Stimulated activated naive CD8-positive, alpha-beta T cell treated with anti-CD3 and anti-CD28 coated beads, Interleukin-15, amount 100 ng/mL, for 72 hours (primary cell): ENCODE measurements at regions not wholly inside any gene's neighbourhood (a gene's known extent, or its start where the extent isn't known, plus 50 kb on each side); places are given as distances from the start of the nearest gene placed in this dataset.

Experiments
- ATAC-seq: fragments of 150-1000 bp; cut with Tn5 transposase; 2 replicates; pipeline ENCODE4 v1.10.0; 2021; ENCODE audit warnings: mild to moderate bottlenecking, moderate library complexity
- DNase-seq, 2 donors: peaks; one replicate each; pipeline ENCODE4 v3.0.0; 2021 to 2022
- H3K27ac Mint-ChIP-seq, 2 donors: one replicate each; pipeline ENCODE4 v1.8.0; 2022; ENCODE audit warnings: mild to moderate bottlenecking in 2 of 2, mixed read lengths in 2 of 2, moderate library complexity in 2 of 2
- H3K27me3 Mint-ChIP-seq: one replicate; pipeline ENCODE4 v1.8.0; 2022; ENCODE audit warnings: mixed read lengths
- H3K4me1 Mint-ChIP-seq: one replicate; pipeline ENCODE4 v1.8.0; 2022; ENCODE audit warnings: mild to moderate bottlenecking, mixed read lengths
- H3K4me3 Mint-ChIP-seq, 2 donors: one replicate each; pipeline ENCODE4 v1.8.0; 2022; ENCODE audit warnings: mild to moderate bottlenecking in 2 of 2, mixed read lengths in 2 of 2, moderate library complexity in 1 of 2
- H3K9me3 Mint-ChIP-seq, 2 donors: one replicate each; pipeline ENCODE4 v1.8.0; 2022; ENCODE audit warnings: mixed read lengths in 2 of 2

- no peak for DNase-seq
- H3K9me3 Mint-ChIP-seq: peaks cover 0 to 6% of the 10 kb centered on the region in 2 donors
- H3K27ac Mint-ChIP-seq: no peak overlapping the region
- H3K27me3 Mint-ChIP-seq: peaks cover 9% of the 10 kb centered on the region
- no peak overlapping the region for H3K4me3 Mint-ChIP-seq
- H3K4me1 Mint-ChIP-seq: peaks cover 11% of the 10 kb centered on the region
- ATAC-seq: no peak
Observed at GRCh38 chr10:78304091-78305045, 270.7 kb downstream of the RPS24 start.

DNA sequence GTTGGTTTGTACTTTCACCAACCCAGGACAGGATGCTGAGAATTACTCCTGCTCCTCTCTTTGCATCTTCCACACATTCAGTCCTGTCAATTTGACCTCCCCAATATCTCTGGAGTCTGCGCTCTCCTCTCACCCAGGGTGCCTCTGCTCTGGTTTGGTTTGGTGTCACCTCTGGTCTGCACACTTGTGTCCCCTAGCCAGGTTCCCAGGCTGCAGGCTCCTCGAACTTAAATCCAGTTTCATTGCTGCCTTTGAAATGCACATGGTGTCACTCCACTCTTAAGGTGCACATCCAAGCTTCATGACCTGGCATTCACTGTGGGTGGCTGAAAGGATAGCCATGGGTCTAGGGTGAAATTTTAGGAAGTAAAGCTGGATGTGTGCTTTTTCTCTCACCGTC lies 271.6 kb downstream of the RPS24 start:
- Mint-ChIP-seq H3K4me1 (peaks cover 11% of the 10 kb centered on the region), H3K27ac (no peak overlapping the region), H3K27me3 (peaks cover 9% of the 10 kb centered on the region), H3K4me3 (no peak overlapping the region), H3K9me3 (peaks cover 0 to 6% of the 10 kb centered on the region in 2 donors)
- DNase-seq: no peak
- no peak for ATAC-seq

DNA sequence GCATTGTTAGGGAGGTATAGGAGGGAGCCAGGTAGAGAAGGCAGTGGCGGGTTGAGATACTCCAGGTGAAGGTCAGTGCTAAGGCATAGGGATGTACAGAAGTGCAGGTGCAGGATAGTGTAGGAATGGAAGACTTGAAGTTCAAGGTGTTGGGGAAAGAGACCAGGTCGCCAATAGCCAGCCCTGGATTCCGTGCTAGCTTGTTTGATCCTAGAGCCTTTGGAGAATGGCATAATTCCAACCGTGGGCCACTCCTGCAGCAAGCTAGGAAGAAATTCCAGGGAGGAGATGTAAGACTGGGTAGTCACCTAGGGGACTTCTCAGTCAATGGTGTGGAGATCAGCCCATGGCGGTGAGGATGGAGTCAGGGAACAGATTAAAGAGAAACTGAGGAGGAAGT lies 272.7 kb downstream of the RPS24 start:
- Mint-ChIP-seq H3K4me1 (peaks cover 11% of the 10 kb centered on the region), H3K27me3 (peaks cover 9% of the 10 kb centered on the region), H3K4me3 (no peak overlapping the region), H3K9me3 (no peaks in the 10 kb centered on the region), H3K27ac (no peak overlapping the region)
- no peak for ATAC-seq
- no peak for DNase-seq

GRCh38 chr10:78307576-78307975 lies 273.9 kb downstream of the RPS24 start:
- Mint-ChIP-seq H3K27me3 (peaks cover 9% of the 10 kb centered on the region), H3K27ac (no peak overlapping the region), H3K4me3 (no peak overlapping the region), H3K9me3 (no peaks in the 10 kb centered on the region), H3K4me1 (peaks cover 4% of the 10 kb centered on the region)
- no peak for DNase-seq
- ATAC-seq: no peak

GRCh38 chr10:78309536-78310237 lies 276.0 kb downstream of the RPS24 start:
- Mint-ChIP-seq H3K4me3 (no peak overlapping the region), H3K27me3 (peaks cover 9% of the 10 kb centered on the region), H3K27ac (no peak overlapping the region), H3K9me3 (peaks cover 0 to 2% of the 10 kb centered on the region in 2 donors), H3K4me1 (no peaks in the 10 kb centered on the region)
- DNase-seq (no peak), ATAC-seq (no peak)

DNA sequence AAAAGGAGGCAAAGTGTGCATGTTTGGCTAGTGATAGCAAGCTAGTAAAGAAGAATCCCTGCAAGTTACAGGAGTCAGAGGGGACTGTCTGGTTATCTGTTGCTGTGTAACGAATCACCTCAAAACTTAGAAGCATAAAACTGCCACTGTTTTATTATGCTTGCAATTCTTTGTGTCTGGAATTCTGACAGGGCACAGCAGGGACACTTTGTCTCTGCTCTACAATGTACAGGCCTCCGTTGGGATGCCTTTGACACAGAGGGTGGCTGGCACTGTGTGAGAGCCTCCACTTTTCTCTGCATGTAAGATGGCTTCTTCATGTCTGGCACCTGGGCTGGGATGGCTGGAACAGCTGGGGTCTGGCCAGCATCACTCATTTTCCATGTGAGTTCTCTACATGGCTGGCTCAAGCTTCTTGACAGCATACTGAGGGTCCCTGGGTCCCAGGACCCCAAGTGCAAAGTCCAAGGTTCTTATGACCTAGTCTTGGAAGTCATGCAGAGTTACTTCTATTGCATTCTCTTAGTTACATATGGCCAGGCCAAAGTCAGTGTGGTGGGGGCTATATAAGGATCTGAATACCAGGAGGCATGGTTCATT lies 276.9 kb downstream of the RPS24 start:
- Mint-ChIP-seq H3K4me1 (no peaks in the 10 kb centered on the region), H3K9me3 (peaks cover 0 to 8% of the 10 kb centered on the region in 2 donors), H3K27me3 (peaks cover 4% of the 10 kb centered on the region), H3K27ac (no peak overlapping the region), H3K4me3 (no peak overlapping the region)
- ATAC-seq: no peak
- DNase-seq: no peak

DNA sequence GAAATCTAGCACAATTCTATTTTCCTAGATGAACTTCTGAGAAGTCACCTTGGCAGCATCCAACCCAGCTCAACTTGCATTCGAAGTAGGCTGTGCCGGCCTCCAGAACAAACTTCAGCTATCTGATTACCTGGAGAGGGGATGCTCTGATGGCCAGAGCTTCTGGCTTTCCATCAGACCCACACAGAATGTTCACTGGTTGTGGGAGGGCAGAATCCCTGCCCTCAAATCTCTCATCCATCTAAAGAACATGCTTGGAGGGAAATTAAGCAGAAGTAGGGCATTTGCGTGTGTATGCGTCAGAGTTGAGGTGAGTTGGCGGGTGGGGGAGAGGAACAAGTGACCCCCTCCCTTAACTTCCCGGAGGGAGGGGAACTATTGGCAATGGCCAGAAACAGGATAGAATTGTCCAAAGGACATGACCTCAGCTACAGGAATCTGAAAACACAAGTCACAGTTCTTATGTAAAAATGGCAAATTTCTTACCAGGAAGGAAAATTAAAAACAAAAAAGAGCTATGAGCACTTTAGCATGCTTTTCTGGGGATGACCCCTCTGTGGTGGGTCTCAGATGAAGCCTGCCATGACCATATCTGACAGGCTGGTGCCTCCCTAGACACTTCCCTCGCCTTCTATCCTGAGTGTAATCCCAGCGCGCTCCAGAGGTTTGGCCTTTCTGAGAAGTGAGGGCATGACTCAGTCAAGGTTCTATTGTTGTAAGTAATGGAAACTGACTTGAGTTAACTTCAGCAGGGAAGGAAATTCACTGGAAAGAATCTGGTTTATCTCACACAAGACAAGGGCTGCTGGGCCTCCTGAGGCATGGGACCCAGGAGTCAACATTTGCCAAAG lies 278.8 kb downstream of the RPS24 start:
- ATAC-seq (no peak), DNase-seq (no peak)
- Mint-ChIP-seq H3K4me3 (no peak overlapping the region), H3K9me3 (peaks cover 0 to 8% of the 10 kb centered on the region in 2 donors), H3K27me3 (no peaks in the 10 kb centered on the region), H3K27ac (no peak overlapping the region), H3K4me1 (no peaks in the 10 kb centered on the region)

DNA sequence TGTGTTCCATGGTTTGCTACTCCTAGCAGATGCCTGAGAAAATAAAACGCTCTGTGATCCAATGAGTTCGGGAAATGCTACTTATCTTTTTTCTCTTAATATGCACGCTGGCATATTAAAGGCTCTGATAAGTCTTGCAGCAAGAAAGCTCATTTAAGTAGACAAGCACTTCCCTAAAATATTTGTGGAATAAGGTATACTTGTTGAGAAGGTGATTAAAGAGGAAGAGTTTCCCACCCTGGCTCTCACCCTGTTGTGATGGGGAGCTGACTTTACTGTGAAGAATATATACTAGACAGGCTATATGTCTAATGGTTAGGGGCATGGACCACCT lies 279.4 kb downstream of the RPS24 start:
- H3K4me3 Mint-ChIP-seq: no peak overlapping the region
- ATAC-seq: no peak
- no peak overlapping the region for H3K27ac Mint-ChIP-seq
- no peak for DNase-seq
- peaks cover 0 to 8% of the 10 kb centered on the region in 2 donors for H3K9me3 Mint-ChIP-seq
- H3K4me1 Mint-ChIP-seq: no peaks in the 10 kb centered on the region
- H3K27me3 Mint-ChIP-seq: no peaks in the 10 kb centered on the region

GRCh38 chr10:78313636-78314035 lies 280.0 kb downstream of the RPS24 start:
- H3K27ac Mint-ChIP-seq: no peak overlapping the region
- no peaks in the 10 kb centered on the region for H3K4me1 Mint-ChIP-seq
- peaks cover 0 to 8% of the 10 kb centered on the region in 2 donors for H3K9me3 Mint-ChIP-seq
- DNase-seq (no peak), ATAC-seq (no peak)
- H3K27me3 Mint-ChIP-seq: no peaks in the 10 kb centered on the region
- no peak overlapping the region for H3K4me3 Mint-ChIP-seq

GRCh38 chr10:78314651-78315050 lies 281.0 kb downstream of the RPS24 start:
- ATAC-seq: no peak
- Mint-ChIP-seq H3K27me3 (no peaks in the 10 kb centered on the region), H3K4me3 (no peak overlapping the region), H3K9me3 (peaks cover 0 to 8% of the 10 kb centered on the region in 2 donors), H3K27ac (no peak overlapping the region), H3K4me1 (no peaks in the 10 kb centered on the region)
- DNase-seq: no peak

- H3K27ac Mint-ChIP-seq: peak overlapping the region in 1 of 2 donors; percentile 35
- H3K9me3 Mint-ChIP-seq: peaks cover 0 to 8% of the 10 kb centered on the region in 2 donors
- H3K4me3 Mint-ChIP-seq: no peak overlapping the region
- peaks cover 8% of the 10 kb centered on the region for H3K4me1 Mint-ChIP-seq
- ATAC-seq: no peak
- DNase-seq: no peak
- no peaks in the 10 kb centered on the region for H3K27me3 Mint-ChIP-seq
Observed at GRCh38 chr10:78316451-78316931, 282.8 kb downstream of the RPS24 start.

- peaks cover 12% of the 10 kb centered on the region for H3K4me1 Mint-ChIP-seq
- peaks cover 0 to 8% of the 10 kb centered on the region in 2 donors for H3K9me3 Mint-ChIP-seq
- no peaks in the 10 kb centered on the region for H3K27me3 Mint-ChIP-seq
- H3K4me3 Mint-ChIP-seq: no peak overlapping the region
- ATAC-seq (no peak), DNase-seq (no peak)
- no peak overlapping the region for H3K27ac Mint-ChIP-seq
Observed at GRCh38 chr10:78318305-78318704, 284.6 kb downstream of the RPS24 start.

GRCh38 chr10:78319371-78319770 lies 285.7 kb downstream of the RPS24 start:
- Mint-ChIP-seq H3K4me1 (peaks cover 14% of the 10 kb centered on the region), H3K27me3 (no peaks in the 10 kb centered on the region), H3K9me3 (peaks cover 4 to 11% of the 10 kb centered on the region in 2 donors), H3K27ac (no peak overlapping the region), H3K4me3 (no peak overlapping the region)
- ATAC-seq (no peak), DNase-seq (no peak)

DNA sequence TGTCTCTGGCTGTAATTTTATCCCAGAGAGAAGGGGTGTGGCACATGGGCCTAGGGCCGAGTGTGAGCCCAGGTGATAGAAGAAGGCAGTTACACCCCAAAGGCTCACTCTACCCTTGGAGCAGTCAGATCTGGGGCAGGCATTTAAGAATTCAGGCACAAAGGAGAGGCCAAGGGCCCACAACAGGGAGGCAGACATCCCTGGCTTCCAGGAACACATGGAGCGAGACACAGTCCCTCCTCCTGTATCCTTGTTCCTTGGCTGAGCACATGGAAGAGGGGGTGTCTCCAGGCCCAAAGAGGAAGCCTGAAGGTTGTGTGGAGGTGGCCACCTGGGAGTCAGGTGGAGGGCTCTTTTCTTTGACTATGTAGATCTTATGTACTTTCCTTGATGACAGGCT lies 286.2 kb downstream of the RPS24 start:
- Mint-ChIP-seq H3K9me3 (peaks cover 5 to 11% of the 10 kb centered on the region in 2 donors), H3K27me3 (no peaks in the 10 kb centered on the region), H3K4me1 (peaks cover 14% of the 10 kb centered on the region), H3K4me3 (no peak overlapping the region), H3K27ac (peak overlapping the region; percentile 21 to 56)
- ATAC-seq: no peak
- no peak for DNase-seq

DNA sequence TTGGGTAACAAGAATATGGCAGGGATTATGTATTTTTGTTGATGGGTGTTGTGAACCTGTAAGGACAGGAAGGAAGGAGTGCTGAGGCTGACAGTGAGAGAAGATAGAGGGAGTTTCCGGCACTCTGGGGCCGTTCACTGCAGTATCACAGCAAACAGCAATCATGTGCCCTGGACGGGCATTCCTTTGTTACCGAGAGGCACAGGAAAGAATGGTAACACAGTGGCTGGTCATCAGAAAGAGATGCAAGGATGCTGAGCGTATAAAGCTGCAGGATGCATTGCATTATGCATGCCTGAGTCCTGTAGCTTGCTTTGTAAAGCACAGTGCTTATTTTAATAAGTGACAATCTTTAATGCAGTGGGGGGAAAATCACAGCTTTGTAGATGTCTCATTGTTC lies 286.8 kb downstream of the RPS24 start:
- Mint-ChIP-seq H3K4me3 (no peak overlapping the region), H3K27ac (peak overlapping the region; percentile 21 to 62), H3K9me3 (peaks cover 10 to 12% of the 10 kb centered on the region in 2 donors), H3K4me1 (peaks cover 14% of the 10 kb centered on the region), H3K27me3 (no peaks in the 10 kb centered on the region)
- ATAC-seq (peak; percentile 39), DNase-seq (no peak)
